OCI-LY1 (cell line): ENCODE measurements at regions not wholly inside any gene's neighbourhood (a gene's known extent, or its start where the extent isn't known, plus 50 kb on each side); places are given as distances from the start of the nearest gene placed in this dataset.

Experiments
- CTCF ChIP-seq: fragments of 200-600 bp; sonication (generic), shearing (Covaris generic); IDR thresholded peaks from 2 replicates; pipeline ENCODE4 v1.5.1; 2017; ENCODE audit warnings: mild to moderate bottlenecking, antibody characterized with exemption, low read length, moderate library complexity, mixed read lengths
- EZH2 ChIP-seq: fragments of 200-600 bp; sonication (generic), shearing (Covaris generic); IDR thresholded peaks from 2 replicates; pipeline ENCODE4 v1.8.0; 2017; ENCODE audit warnings: borderline replicate concordance, mixed run types, mild to moderate bottlenecking, antibody characterized with exemption, low read length, moderate library complexity, mixed read lengths

- TF ChIP-seq CTCF, result no peak
- TF ChIP-seq EZH2, result no peak
Observed at GRCh38 chr11:91835051-91835560, 389.5 kb upstream of the FAT3 start.
